ENCODE measurements at regions not wholly inside any gene's neighbourhood (a gene's known extent, or its start where the extent isn't known, plus 50 kb on each side); places are given as distances from the start of the nearest gene placed in this dataset.

DNA sequence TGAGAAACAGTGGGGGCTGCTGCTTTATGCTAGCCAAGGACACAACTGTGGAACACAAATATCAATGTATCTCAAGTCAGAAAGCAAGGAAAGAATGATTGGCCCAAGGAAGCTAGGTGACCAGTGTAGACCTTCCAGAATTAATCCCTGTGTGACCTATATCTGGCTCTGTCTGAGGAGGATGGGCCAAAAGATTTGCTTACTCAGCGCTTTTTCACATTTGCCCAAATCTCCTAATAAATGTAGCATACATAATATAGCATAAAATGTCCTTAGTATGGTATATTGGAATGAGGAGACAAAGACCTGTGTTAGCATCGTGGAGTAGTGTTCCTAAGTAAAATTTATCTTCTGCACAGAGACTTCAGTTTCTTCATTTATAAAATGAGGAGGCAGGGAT is 66.7 kb upstream of the NT5C1B start:
- Histone ChIP-seq H3K9me3 (replicated peaks; ENCODE audit: control insufficient read depth, insufficient read depth, low read length) (no peaks in the 10 kb centered on the region), H3K4me3 (replicated peaks in 1 of 3; ENCODE audit: insufficient read depth in 1 of 3, low read depth in 1 of 3, low read length in 3 of 3) (no peak overlapping the region), H3K4me1 (ENCODE audit: control insufficient read depth, extremely low read depth, insufficient read depth, low read length) (no peaks in the 10 kb centered on the region), H2AFZ (ENCODE audit: low read depth, low read length) (no peak overlapping the region), H3K79me2 (ENCODE audit: control insufficient read depth, insufficient read depth, low read length) (no peaks in the 10 kb centered on the region), H4K20me1 (replicated peaks; ENCODE audit: control insufficient read depth, extremely low read depth, insufficient read depth, low read length) (no peaks in the 10 kb centered on the region), H3K9me1 (replicated peaks; ENCODE audit: control insufficient read depth, extremely low read depth, insufficient read depth, low read length) (no peaks in the 10 kb centered on the region), H3K27ac (ENCODE audit: insufficient read depth, low read depth, low read length) (no peak overlapping the region), H3K4me2 (ENCODE audit: insufficient read depth, low read length) (no peak overlapping the region), H3K27me3 (ENCODE audit: control insufficient read depth in 2 of 2, insufficient read depth in 2 of 2, low read length in 2 of 2) (no peaks in the 10 kb centered on the region), H3K36me3 (ENCODE audit: control insufficient read depth in 2 of 2, extremely low read depth in 1 of 2, insufficient read depth in 2 of 2, low read length in 2 of 2) (no peaks in the 10 kb centered on the region), H3K9ac (replicated peaks; ENCODE audit: extremely low read depth, insufficient read depth, low read length) (no peak overlapping the region)
- TF ChIP-seq JUN (IDR thresholded peaks at IDR 0.05; ENCODE audit: borderline replicate concordance, insufficient read depth, insufficient read length, low read depth) (no peak), GATA2 (IDR thresholded peaks at IDR 0.05; ENCODE audit: insufficient read depth, insufficient read length, low read depth, low read length) (no peak), POLR2AphosphoS5 (IDR thresholded peaks at IDR 0.05; ENCODE audit: insufficient read depth, low read depth, low read length) (no peak), EZH2 (IDR thresholded peaks at IDR 0.05; ENCODE audit: borderline replicate concordance, low read depth, low read length, severe bottlenecking) (no peak), MYC (IDR thresholded peaks at IDR 0.05; ENCODE audit: low read depth, low read length) (no peak), POLR2A (IDR thresholded peaks at IDR 0.05; ENCODE audit: low read depth, low read length) (no peak), CTCF (IDR thresholded peaks at IDR 0.05; ENCODE audit: extremely low read depth in 1 of 2, insufficient read depth in 1 of 2, low read depth in 1 of 2, low read length in 2 of 2) (no peak), MAX (IDR thresholded peaks at IDR 0.05; ENCODE audit: insufficient read depth, insufficient read length) (no peak)
- FAIRE-seq (no peak), DNase-seq (ENCODE audit: low read depth, low spot score) (no peak)
- POLR2A ChIA-PET: no interaction called here
- dilution Hi-C loops (cut with MboI; ENCODE audit: extremely low pct_ligation_motif_present, low sequenced_read_pairs): no loop called here
- intact Hi-C loops (cut with micrococcal nuclease): no loop called here
- no TSS peak for BruUV-seq (replicated peaks)
- CTCF ChIA-PET: no interaction called here

All from endothelial cell of umbilical vein (primary cell).